ENCODE measurements at regions not wholly inside any gene's neighbourhood (a gene's known extent, or its start where the extent isn't known, plus 50 kb on each side); places are given as distances from the start of the nearest gene placed in this dataset.

GRCh38 chr1:87927391-87928280 is 599.0 kb downstream of the LMO4 start:
- H3K36me3 ChIP-seq = no peaks in the 10 kb centered on the region
- peaks cover 0 to 8% (median 0%) of the 10 kb centered on the region in 3 donors for H3K4me1 ChIP-seq
- no peak overlapping the region for H3K4me3 ChIP-seq
- no peaks in the 10 kb centered on the region for H3K27me3 ChIP-seq
- intact Hi-C loops (cut with DNase I) = no loop called here
- no peak overlapping the region for H3K27ac ChIP-seq
- no peak for TF ChIP-seq POLR2A (IDR thresholded peaks at IDR 0.05)
- TF ChIP-seq, protein P1, sequence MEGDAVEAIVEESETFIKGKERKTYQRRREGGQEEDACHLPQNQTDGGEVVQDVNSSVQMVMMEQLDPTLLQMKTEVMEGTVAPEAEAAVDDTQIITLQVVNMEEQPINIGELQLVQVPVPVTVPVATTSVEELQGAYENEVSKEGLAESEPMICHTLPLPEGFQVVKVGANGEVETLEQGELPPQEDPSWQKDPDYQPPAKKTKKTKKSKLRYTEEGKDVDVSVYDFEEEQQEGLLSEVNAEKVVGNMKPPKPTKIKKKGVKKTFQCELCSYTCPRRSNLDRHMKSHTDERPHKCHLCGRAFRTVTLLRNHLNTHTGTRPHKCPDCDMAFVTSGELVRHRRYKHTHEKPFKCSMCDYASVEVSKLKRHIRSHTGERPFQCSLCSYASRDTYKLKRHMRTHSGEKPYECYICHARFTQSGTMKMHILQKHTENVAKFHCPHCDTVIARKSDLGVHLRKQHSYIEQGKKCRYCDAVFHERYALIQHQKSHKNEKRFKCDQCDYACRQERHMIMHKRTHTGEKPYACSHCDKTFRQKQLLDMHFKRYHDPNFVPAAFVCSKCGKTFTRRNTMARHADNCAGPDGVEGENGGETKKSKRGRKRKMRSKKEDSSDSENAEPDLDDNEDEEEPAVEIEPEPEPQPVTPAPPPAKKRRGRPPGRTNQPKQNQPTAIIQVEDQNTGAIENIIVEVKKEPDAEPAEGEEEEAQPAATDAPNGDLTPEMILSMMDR (IDR thresholded peaks at IDR 0.05) = no peak
- WGBS, 2 donors = 57 to 74% methylated on average over 3 of the region's 3 CpGs
- H3K9me3 ChIP-seq = no peaks in the 10 kb centered on the region
- no peak for DNase-seq

DNA sequence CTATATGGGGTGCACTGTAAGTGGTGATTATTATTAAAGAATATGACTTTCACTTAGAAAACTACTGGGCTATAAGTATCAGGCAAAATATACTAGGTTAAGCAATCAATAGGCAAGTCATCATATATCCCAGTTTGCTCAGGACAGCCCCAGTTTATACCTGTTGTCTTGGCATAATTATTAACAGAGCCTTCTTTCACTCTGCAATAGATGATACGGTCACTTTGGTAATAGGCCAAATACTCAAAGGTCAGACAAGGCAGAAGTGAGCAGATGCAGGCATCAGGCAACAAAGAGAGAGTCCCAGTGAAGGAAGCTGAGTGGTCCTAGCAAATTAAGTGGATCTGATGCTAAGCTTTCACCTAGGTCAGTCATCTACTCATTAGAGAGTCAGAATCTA is 599.9 kb downstream of the LMO4 start:
- no peak for TF ChIP-seq POLR2A (IDR thresholded peaks at IDR 0.05)
- TF ChIP-seq, protein P1 (IDR thresholded peaks at IDR 0.05) = no peak
- Histone ChIP-seq H3K9me3 (no peaks in the 10 kb centered on the region), H3K27ac (no peak overlapping the region), H3K4me1 (peaks cover 0 to 8% (median 0%) of the 10 kb centered on the region in 3 donors), H3K27me3 (no peaks in the 10 kb centered on the region), H3K36me3 (no peaks in the 10 kb centered on the region), H3K4me3 (no peak overlapping the region)
- DNase-seq = no peak
- WGBS, 2 donors = 43 to 69% methylated on average over 1 of the region's 1 CpG
- intact Hi-C loops (cut with DNase I) = no loop called here

- DNase-seq = no peak
- TF ChIP-seq, protein P1 (IDR thresholded peaks at IDR 0.05) = no peak
- TF ChIP-seq POLR2A (IDR thresholded peaks at IDR 0.05) = no peak
- peaks cover 0 to 8% (median 0%) of the 10 kb centered on the region in 3 donors for H3K4me1 ChIP-seq
- intact Hi-C loops (cut with DNase I) = no loop called here
- H3K4me3 ChIP-seq = no peak overlapping the region
- no peaks in the 10 kb centered on the region for H3K27me3 ChIP-seq
- 30 to 37% methylated on average over 1 of the region's 1 CpG for WGBS, 2 donors
- H3K9me3 ChIP-seq = no peaks in the 10 kb centered on the region
- H3K36me3 ChIP-seq = no peaks in the 10 kb centered on the region
- H3K27ac ChIP-seq = no peak overlapping the region
Measured at GRCh38 chr1:87929906-87930305, 601.2 kb downstream of the LMO4 start.

DNA sequence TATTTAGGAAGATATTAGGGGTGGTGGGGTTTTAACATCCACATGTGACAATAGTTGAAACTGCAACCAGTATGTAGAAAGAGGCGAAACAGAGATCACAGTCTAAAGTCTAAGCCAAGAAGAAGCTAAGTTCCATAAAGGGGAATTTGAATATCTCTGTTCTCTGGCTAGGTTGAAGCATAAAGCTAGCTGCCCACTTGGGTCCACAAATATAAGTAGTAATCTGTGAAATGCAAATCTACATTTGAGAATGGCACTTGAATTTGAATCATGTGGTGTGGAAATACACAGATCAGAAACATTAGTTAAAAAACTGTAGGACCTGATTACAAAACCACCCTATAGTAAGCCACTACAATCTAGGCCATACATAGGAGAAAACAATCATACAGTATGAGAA is 602.1 kb downstream of the LMO4 start:
- 87 to 100% methylated on average over 1 of the region's 1 CpG for WGBS, 2 donors
- no peak for DNase-seq
- TF ChIP-seq, protein P1 (IDR thresholded peaks at IDR 0.05) = no peak
- TF ChIP-seq POLR2A (IDR thresholded peaks at IDR 0.05) = no peak
- Histone ChIP-seq H3K4me1 (peaks cover 0 to 8% (median 0%) of the 10 kb centered on the region in 3 donors), H3K27ac (no peak overlapping the region), H3K9me3 (no peaks in the 10 kb centered on the region), H3K27me3 (no peaks in the 10 kb centered on the region), H3K4me3 (no peak overlapping the region), H3K36me3 (no peaks in the 10 kb centered on the region)
- intact Hi-C loops (cut with DNase I) = no loop called here

- 92 to 93% methylated on average over 6 of the region's 6 CpGs for WGBS, 2 donors
- Histone ChIP-seq H3K27ac (no peak overlapping the region), H3K36me3 (no peaks in the 10 kb centered on the region), H3K9me3 (no peaks in the 10 kb centered on the region), H3K4me3 (no peak overlapping the region), H3K4me1 (peaks cover 0 to 8% (median 0%) of the 10 kb centered on the region in 3 donors), H3K27me3 (no peaks in the 10 kb centered on the region)
- no peak for DNase-seq
- TF ChIP-seq POLR2A (IDR thresholded peaks at IDR 0.05) = no peak
- TF ChIP-seq, protein P1 (IDR thresholded peaks at IDR 0.05) = no peak
- intact Hi-C loops (cut with DNase I) = no loop called here
Measured at GRCh38 chr1:87933171-87933570, 604.5 kb downstream of the LMO4 start.
